ENCODE measurements at regions not wholly inside any gene's neighbourhood (a gene's known extent, or its start where the extent isn't known, plus 50 kb on each side); places are given as distances from the start of the nearest gene placed in this dataset.

- Histone ChIP-seq H3K4me1 (ENCODE audit: control insufficient read depth, extremely low read depth, insufficient read depth, low read length) (no peaks in the 10 kb centered on the region), H3K9me3 (ENCODE audit: control insufficient read depth, low read depth, low read length) (no peaks in the 10 kb centered on the region), H3K79me2 (ENCODE audit: control insufficient read depth, insufficient read depth, low read length) (no peaks in the 10 kb centered on the region), H3K9ac (ENCODE audit: control insufficient read depth, extremely low read depth, insufficient read depth, low read length) (no peak overlapping the region), H4K20me1 (ENCODE audit: control insufficient read depth, extremely low read depth, insufficient read depth, low read length) (no peaks in the 10 kb centered on the region), H3K9me1 (ENCODE audit: control insufficient read depth, extremely low read depth, insufficient read depth, low read length) (no peaks in the 10 kb centered on the region), H3K4me3 (ENCODE audit: control insufficient read depth in 2 of 3, extremely low read depth in 1 of 3, insufficient read depth in 2 of 3, low read depth in 1 of 3, low read length in 3 of 3) (no peak overlapping the region), H3K27me3 (ENCODE audit: control insufficient read depth, extremely low read depth, insufficient read depth, low read length) (no peaks in the 10 kb centered on the region), H3K27ac (ENCODE audit: control insufficient read depth, insufficient read depth, low read length) (no peak overlapping the region), H2AFZ (ENCODE audit: control insufficient read depth, low read length) (no peak overlapping the region), H3K36me3 (ENCODE audit: control insufficient read depth in 2 of 2, extremely low read depth in 1 of 2, insufficient read depth in 2 of 2, low read length in 2 of 2) (no peaks in the 10 kb centered on the region), H3K4me2 (ENCODE audit: control insufficient read depth, extremely low read depth, insufficient read depth, low read depth, low read length) (no peak overlapping the region)
- FAIRE-seq (no peak), DNase-seq (ENCODE audit: low read depth, low spot score) (no peak)
- TF ChIP-seq, protein P1, sequence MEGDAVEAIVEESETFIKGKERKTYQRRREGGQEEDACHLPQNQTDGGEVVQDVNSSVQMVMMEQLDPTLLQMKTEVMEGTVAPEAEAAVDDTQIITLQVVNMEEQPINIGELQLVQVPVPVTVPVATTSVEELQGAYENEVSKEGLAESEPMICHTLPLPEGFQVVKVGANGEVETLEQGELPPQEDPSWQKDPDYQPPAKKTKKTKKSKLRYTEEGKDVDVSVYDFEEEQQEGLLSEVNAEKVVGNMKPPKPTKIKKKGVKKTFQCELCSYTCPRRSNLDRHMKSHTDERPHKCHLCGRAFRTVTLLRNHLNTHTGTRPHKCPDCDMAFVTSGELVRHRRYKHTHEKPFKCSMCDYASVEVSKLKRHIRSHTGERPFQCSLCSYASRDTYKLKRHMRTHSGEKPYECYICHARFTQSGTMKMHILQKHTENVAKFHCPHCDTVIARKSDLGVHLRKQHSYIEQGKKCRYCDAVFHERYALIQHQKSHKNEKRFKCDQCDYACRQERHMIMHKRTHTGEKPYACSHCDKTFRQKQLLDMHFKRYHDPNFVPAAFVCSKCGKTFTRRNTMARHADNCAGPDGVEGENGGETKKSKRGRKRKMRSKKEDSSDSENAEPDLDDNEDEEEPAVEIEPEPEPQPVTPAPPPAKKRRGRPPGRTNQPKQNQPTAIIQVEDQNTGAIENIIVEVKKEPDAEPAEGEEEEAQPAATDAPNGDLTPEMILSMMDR (optimal IDR thresholded peaks at IDR 0.05 in 1 of 3, IDR thresholded peaks at IDR 0.05 in 1 of 3, conservative IDR thresholded peaks at IDR 0.05 in 1 of 3; ENCODE audit: extremely low read depth in 1 of 3, insufficient read depth in 2 of 3, low read length in 3 of 3) = peak in 1 of 3 experiments; percentile 28
- no peak for TF ChIP-seq EZH2 (IDR thresholded peaks at IDR 0.05; ENCODE audit: low read length)
- dilution Hi-C loops (cut with MboI; ENCODE audit: extremely low pct_ligation_motif_present, low sequenced_read_pairs) = no loop called here
These were observed 83.3 kb upstream of the KCNH8 start for GRCh38 chr3:19065027-19065426.

- no peak overlapping the region for H3K27ac ChIP-seq (ENCODE audit: control insufficient read depth, insufficient read depth, low read length)
- H3K4me3 ChIP-seq (ENCODE audit: control insufficient read depth in 2 of 3, extremely low read depth in 1 of 3, insufficient read depth in 2 of 3, low read depth in 1 of 3, low read length in 3 of 3) = no peak overlapping the region
- dilution Hi-C loops (cut with MboI; ENCODE audit: extremely low pct_ligation_motif_present, low sequenced_read_pairs) = no loop called here
- H3K9ac ChIP-seq (ENCODE audit: control insufficient read depth, extremely low read depth, insufficient read depth, low read length) = no peak overlapping the region
- FAIRE-seq (no peak), DNase-seq (ENCODE audit: low read depth, low spot score) (no peak)
- H4K20me1 ChIP-seq (ENCODE audit: control insufficient read depth, extremely low read depth, insufficient read depth, low read length) = no peaks in the 10 kb centered on the region
- no peaks in the 10 kb centered on the region for H3K9me1 ChIP-seq (ENCODE audit: control insufficient read depth, extremely low read depth, insufficient read depth, low read length)
- H3K36me3 ChIP-seq (ENCODE audit: control insufficient read depth in 2 of 2, extremely low read depth in 1 of 2, insufficient read depth in 2 of 2, low read length in 2 of 2) = no peaks in the 10 kb centered on the region
- H3K4me1 ChIP-seq (ENCODE audit: control insufficient read depth, extremely low read depth, insufficient read depth, low read length) = no peaks in the 10 kb centered on the region
- no peak for TF ChIP-seq EZH2 (IDR thresholded peaks at IDR 0.05; ENCODE audit: low read length)
- TF ChIP-seq, protein P1 (optimal IDR thresholded peaks at IDR 0.05 in 1 of 3, IDR thresholded peaks at IDR 0.05 in 1 of 3, conservative IDR thresholded peaks at IDR 0.05 in 1 of 3; ENCODE audit: extremely low read depth in 1 of 3, insufficient read depth in 2 of 3, low read length in 3 of 3) = no peak
- H3K79me2 ChIP-seq (ENCODE audit: control insufficient read depth, insufficient read depth, low read length) = no peaks in the 10 kb centered on the region
- no peak overlapping the region for H3K4me2 ChIP-seq (ENCODE audit: control insufficient read depth, extremely low read depth, insufficient read depth, low read depth, low read length)
- no peaks in the 10 kb centered on the region for H3K27me3 ChIP-seq (ENCODE audit: control insufficient read depth, extremely low read depth, insufficient read depth, low read length)
- H2AFZ ChIP-seq (ENCODE audit: control insufficient read depth, low read length) = no peak overlapping the region
- no peaks in the 10 kb centered on the region for H3K9me3 ChIP-seq (ENCODE audit: control insufficient read depth, low read depth, low read length)
These were observed 84.4 kb upstream of the KCNH8 start for GRCh38 chr3:19063936-19064335.

Measured in keratinocyte (primary cell).